ENCODE measurements at regions not wholly inside any gene's neighbourhood (a gene's known extent, or its start where the extent isn't known, plus 50 kb on each side); places are given as distances from the start of the nearest gene placed in this dataset.
"Not testable (repeated sequence)": the region's sequence is repeated elsewhere in the genome, so short reads cannot be mapped to it uniquely, and the experiment has no call there.

GRCh38 chr3:130827486-130827885 lies 66.4 kb upstream of the ATP2C1 start:
- Mint-ChIP-seq H3K27ac (ENCODE audit: unreplicated experiment) (no peak overlapping the region), H3K4me3 (ENCODE audit: unreplicated experiment) (no peak overlapping the region), H3K4me1 (ENCODE audit: low read depth, unreplicated experiment) (no peaks in the 10 kb centered on the region), H3K36me3 (ENCODE audit: insufficient read depth, unreplicated experiment) (no peaks in the 10 kb centered on the region), H3K27me3 (ENCODE audit: insufficient read depth, unreplicated experiment) (peaks cover 4% of the 10 kb centered on the region), H3K9me3 (ENCODE audit: unreplicated experiment) (no peaks in the 10 kb centered on the region)
- no peak for TF ChIP-seq CTCF (IDR thresholded peaks at IDR 0.05; ENCODE audit: insufficient read depth in 1 of 2, low read depth in 1 of 2, low read length in 1 of 2, severe bottlenecking in 1 of 2, unreplicated experiment in 1 of 2)
- no peaks in the 10 kb centered on the region for H3K27me3 ChIP-seq (replicated peaks; ENCODE audit: control insufficient read depth, insufficient read depth, low read length)
- CTCF ChIA-PET, result no interaction called here
- no peak overlapping the region for H3K4me3 ChIP-seq (ENCODE audit: low read depth, low read length)
- no peak for DNase-seq
- intact Hi-C loops (cut with micrococcal nuclease; ENCODE audit: unreplicated experiment), result no loop called here
- no TSS peak for BruUV-seq (replicated peaks)
- no peaks in the 10 kb centered on the region for H3K9me3 ChIP-seq
- H3K36me3 ChIP-seq (ENCODE audit: control insufficient read depth, insufficient read depth, low read length), result no peaks in the 10 kb centered on the region
- H3K4me1 ChIP-seq, result peaks cover 9% of the 10 kb centered on the region; the same call in 1 of the 2 replicates
- POLR2A ChIA-PET, result interaction anchor here (0.5 kb wide), 1 partner anchor 80 kb away, joined by 7 read pairs; no protein-coding TSS in a partner anchor

- DNase-seq, result no peak
- Histone ChIP-seq H3K27me3 (replicated peaks; ENCODE audit: control insufficient read depth, insufficient read depth, low read length) (no peaks in the 10 kb centered on the region), H3K4me3 (ENCODE audit: low read depth, low read length) (no peak overlapping the region), H3K36me3 (ENCODE audit: control insufficient read depth, insufficient read depth, low read length) (no peaks in the 10 kb centered on the region), H3K4me1 (peaks cover 9% of the 10 kb centered on the region; the same call in 1 of the 2 replicates), H3K9me3 (no peaks in the 10 kb centered on the region)
- BruUV-seq (replicated peaks), result no TSS peak
- no peak overlapping the region for H3K4me3 Mint-ChIP-seq (ENCODE audit: unreplicated experiment)
- H3K36me3 Mint-ChIP-seq (ENCODE audit: insufficient read depth, unreplicated experiment), result no peaks in the 10 kb centered on the region
- TF ChIP-seq CTCF (IDR thresholded peaks at IDR 0.05; ENCODE audit: insufficient read depth in 1 of 2, low read depth in 1 of 2, low read length in 1 of 2, severe bottlenecking in 1 of 2, unreplicated experiment in 1 of 2), result no peak
- ChIA-PET CTCF (no interaction called here), POLR2A (no interaction called here)
- H3K27ac Mint-ChIP-seq (ENCODE audit: unreplicated experiment), result no peak overlapping the region
- intact Hi-C loops (cut with micrococcal nuclease; ENCODE audit: unreplicated experiment), result no loop called here
- no peaks in the 10 kb centered on the region for H3K9me3 Mint-ChIP-seq (ENCODE audit: unreplicated experiment)
- H3K4me1 Mint-ChIP-seq (ENCODE audit: low read depth, unreplicated experiment), result no peaks in the 10 kb centered on the region
- peaks cover 4% of the 10 kb centered on the region for H3K27me3 Mint-ChIP-seq (ENCODE audit: insufficient read depth, unreplicated experiment)
Measured at GRCh38 chr3:130828948-130829947, 64.6 kb upstream of the ATP2C1 start.

GRCh38 chr3:130831719-130832400 lies 62.0 kb upstream of the ATP2C1 start:
- peak in 1 of 2 experiments; percentile 35 for DNase-seq
- H3K36me3 Mint-ChIP-seq (ENCODE audit: insufficient read depth, unreplicated experiment), result no peaks in the 10 kb centered on the region
- intact Hi-C loops (cut with micrococcal nuclease; ENCODE audit: unreplicated experiment), result no loop called here
- H3K4me3 Mint-ChIP-seq (ENCODE audit: unreplicated experiment), result no peak overlapping the region
- Histone ChIP-seq H3K4me3 (ENCODE audit: low read depth, low read length) (no peak overlapping the region), H3K36me3 (ENCODE audit: control insufficient read depth, insufficient read depth, low read length) (no peaks in the 10 kb centered on the region), H3K9me3 (no peaks in the 10 kb centered on the region), H3K27me3 (replicated peaks; ENCODE audit: control insufficient read depth, insufficient read depth, low read length) (no peaks in the 10 kb centered on the region), H3K4me1 (no peaks in the 10 kb centered on the region)
- no TSS peak for BruUV-seq (replicated peaks)
- H3K27me3 Mint-ChIP-seq (ENCODE audit: insufficient read depth, unreplicated experiment), result peaks cover 4% of the 10 kb centered on the region
- POLR2A ChIA-PET, result no interaction called here
- no peak for TF ChIP-seq CTCF (IDR thresholded peaks at IDR 0.05; ENCODE audit: insufficient read depth in 1 of 2, low read depth in 1 of 2, low read length in 1 of 2, severe bottlenecking in 1 of 2, unreplicated experiment in 1 of 2)
- H3K27ac Mint-ChIP-seq (ENCODE audit: unreplicated experiment), result no peak overlapping the region
- CTCF ChIA-PET, result no interaction called here
- no peaks in the 10 kb centered on the region for H3K4me1 Mint-ChIP-seq (ENCODE audit: low read depth, unreplicated experiment)
- H3K9me3 Mint-ChIP-seq (ENCODE audit: unreplicated experiment), result no peaks in the 10 kb centered on the region

GRCh38 chr3:130832401-130832746 lies 61.5 kb upstream of the ATP2C1 start:
- H3K27ac Mint-ChIP-seq (ENCODE audit: unreplicated experiment); H3K36me3 ChIP-seq (ENCODE audit: control insufficient read depth, insufficient read depth, low read length); POLR2A ChIA-PET; H3K4me3 Mint-ChIP-seq (ENCODE audit: unreplicated experiment); DNase-seq; H3K27me3 Mint-ChIP-seq (ENCODE audit: insufficient read depth, unreplicated experiment); H3K9me3 ChIP-seq; H3K9me3 Mint-ChIP-seq (ENCODE audit: unreplicated experiment); CTCF ChIA-PET; H3K36me3 Mint-ChIP-seq (ENCODE audit: insufficient read depth, unreplicated experiment); intact Hi-C loops (cut with micrococcal nuclease; ENCODE audit: unreplicated experiment); H3K27me3 ChIP-seq (replicated peaks; ENCODE audit: control insufficient read depth, insufficient read depth, low read length); H3K4me3 ChIP-seq (ENCODE audit: low read depth, low read length); BruUV-seq (replicated peaks); H3K4me1 ChIP-seq; H3K4me1 Mint-ChIP-seq (ENCODE audit: low read depth, unreplicated experiment): not testable (repeated sequence)

All from Caco-2 (cell line).